K562 (cell line): ENCODE measurements at regions not wholly inside any gene's neighbourhood (a gene's known extent, or its start where the extent isn't known, plus 50 kb on each side); places are given as distances from the start of the nearest gene placed in this dataset.

Source experiments
- ATAC-seq: fragments of 200-7000 bp; cut with Tn5 transposase; 3 replicates; pipeline ENCODE4 v1.9.1; 2020; ENCODE audit warnings: moderate library complexity
- BruUV-seq: library from RNA; stranded (reverse); fragments of 400-500 nt; replicated peaks from 2 replicates; lab custom pipeline; 2021; lab: Mats Ljungman, UMichigan
- CTCF ChIA-PET: fragments of 300-600 bp; formaldehyde crosslinking; extraction: SDS; loops from one replicate; lab custom pipeline; 2021; ENCODE audit warnings: low intra/inter-chr PET ratio; lab: Yijun Ruan, JAX
- POLR2A ChIA-PET: fragments of 300-600, 350-650 bp; sonication (Branson Sonifier 250); formaldehyde crosslinking; extraction: SDS; loops from one replicate; lab custom pipeline; 2021; ENCODE audit warnings: antibody characterized with exemption, inconsistent platforms; lab: Yijun Ruan, JAX
- DNase-seq, 4 experiments: peaks; one replicate each; pipeline versions ENCODE4 v3.0.0 to v3.0.0-alpha.2; 2011 to 2018; ENCODE audit warnings: low spot score in 3 of 4, mixed read lengths in 3 of 4; ENCODE audit errors: extremely low read depth in 1 of 4
- FAIRE-seq: peaks from 2 replicates; lab custom pipeline; 2011; peaks lifted over from hg19 to GRCh38; lab: Jason Lieb, UNC
- H2AFZ ChIP-seq: 2 replicates; pipeline ENCODE4 v1.6.0; 2011; ENCODE audit warnings: low read depth, low read length, control low read depth, inconsistent platforms
- H3K27ac ChIP-seq: fragments of 200-600 bp; 3 replicates; pipeline ENCODE4 v1.8.0; 2011; ENCODE audit warnings: low read depth, mild to moderate bottlenecking, control low read depth, inconsistent platforms, low read length, moderate library complexity, mixed read lengths; ENCODE audit errors: extremely low read depth
- H3K27me3 ChIP-seq, 2 experiments: fragments of 300-600 bp in 1 of 2; 2 replicates in 1 of 2; 3 replicates in 1 of 2; pipeline versions ENCODE4 v1.6.0 to v1.8.0; 2011; ENCODE audit warnings: inconsistent platforms in 2 of 2, low read length in 2 of 2, mild to moderate bottlenecking in 1 of 2, mixed read lengths in 1 of 2, moderate library complexity in 1 of 2; ENCODE audit not compliant: control insufficient read depth in 2 of 2, insufficient read depth in 2 of 2
- H3K36me3 ChIP-seq: fragments of 300-600 bp; 3 replicates; pipeline ENCODE4 v1.8.0; 2011; ENCODE audit warnings: mild to moderate bottlenecking, low read length, inconsistent platforms; ENCODE audit not compliant: control insufficient read depth, insufficient read depth
- H3K4me1 ChIP-seq, 2 experiments: fragments of 200-600 bp in 1 of 2; replicated peaks in 1 of 2; 2 replicates in 1 of 2; 3 replicates in 1 of 2; pipeline versions ENCODE4 v1.5.1 to v1.8.0; 2011; ENCODE audit warnings: inconsistent platforms in 2 of 2, low read length in 2 of 2, mild to moderate bottlenecking in 1 of 2, mixed read lengths in 1 of 2, moderate library complexity in 1 of 2; ENCODE audit not compliant: control insufficient read depth in 2 of 2, insufficient read depth in 2 of 2
- H3K4me2 ChIP-seq: 2 replicates; pipeline ENCODE4 v1.6.1; 2011; ENCODE audit warnings: low read length, control low read depth, inconsistent platforms, mixed read lengths; ENCODE audit not compliant: insufficient read depth
- H3K4me3 ChIP-seq: fragments of 200-600 bp; sonication (generic), shearing (Covaris generic); 2 replicates; pipeline ENCODE4 v1.5.1; 2016; ENCODE audit warnings: control low read depth, inconsistent platforms
- H3K79me2 ChIP-seq: fragments of 200-600 bp; 3 replicates; pipeline ENCODE4 v1.8.0; 2011; ENCODE audit warnings: low read length, inconsistent platforms; ENCODE audit not compliant: control insufficient read depth, insufficient read depth
- H3K9ac ChIP-seq, 2 experiments: 2 replicates each; pipeline versions ENCODE4 v1.6.0 to v1.6.1; 2011; ENCODE audit warnings: low read depth in 2 of 2, low read length in 2 of 2, control low read depth in 1 of 2, inconsistent platforms in 1 of 2, mild to moderate bottlenecking in 1 of 2, mixed read lengths in 1 of 2; ENCODE audit not compliant: insufficient read depth in 1 of 2
- H3K9me1 ChIP-seq: one replicate; pipeline ENCODE4 v1.6.0; 2011; ENCODE audit warnings: inconsistent platforms, mild to moderate bottlenecking, low read length, moderate library complexity; ENCODE audit not compliant: control insufficient read depth, insufficient read depth
- H3K9me3 ChIP-seq: replicated peaks from 2 replicates; pipeline ENCODE4 v1.5.1; 2011; ENCODE audit warnings: low read depth, low read length, inconsistent platforms; ENCODE audit not compliant: control insufficient read depth, insufficient read depth
- H4K20me1 ChIP-seq: replicated peaks from 2 replicates; pipeline ENCODE4 v1.6.1; 2011; ENCODE audit warnings: low read length, inconsistent platforms, mixed read lengths; ENCODE audit not compliant: control insufficient read depth, insufficient read depth
- BRCA1 ChIP-seq, 2 experiments: fragments of 450-650 bp in 1 of 2; sonication (generic) in 1 of 2; formaldehyde crosslinking in 1 of 2; IDR thresholded peaks; 2 replicates each; pipeline versions ENCODE4 v1.5.0 to v1.6.1; 2017 to 2020; ENCODE audit warnings: mild to moderate bottlenecking in 1 of 2, missing genetic modification reagents in 1 of 2
- ESRRB ChIP-seq: fragments of 250-450 bp; sonication (Bioruptor Pico); IDR thresholded peaks from 2 replicates; pipeline ENCODE4 v1.5.0; 2020; ENCODE audit warnings: mild to moderate bottlenecking, moderate library complexity, borderline replicate concordance
- GATAD2A ChIP-seq: fragments of 450-650 bp; IDR thresholded peaks from 2 replicates; pipeline ENCODE4 v1.6.1; 2017
- GATAD2B ChIP-seq: fragments of 450-650 bp; IDR thresholded peaks from 2 replicates; pipeline ENCODE4 v1.6.1; 2017; ENCODE audit warnings: mild to moderate bottlenecking, borderline replicate concordance
- GTF2B ChIP-seq: IDR thresholded peaks from 2 replicates; pipeline ENCODE4 v1.6.1; 2011; ENCODE audit not compliant: insufficient read length; ENCODE audit errors: extremely low read depth
- ILF3 ChIP-seq: fragments of 450-650 bp; IDR thresholded peaks from 2 replicates; pipeline ENCODE4 v1.6.1; 2018; ENCODE audit warnings: antibody characterized with exemption, mild to moderate bottlenecking, moderate library complexity, borderline replicate concordance
- KDM5B ChIP-seq: fragments of 200-600 bp; sonication (generic); IDR thresholded peaks from 2 replicates; pipeline ENCODE4 v1.6.1; 2012; ENCODE audit warnings: low read depth, mild to moderate bottlenecking, moderate library complexity, low read length, control low read depth, inconsistent platforms; ENCODE audit not compliant: insufficient replicate concordance
- NR3C1 ChIP-seq: sonication (generic); formaldehyde crosslinking; IDR thresholded peaks from 2 replicates; pipeline ENCODE4 v1.8.1; 2022; ENCODE audit warnings: missing genetic modification reagents
- PATZ1 ChIP-seq: fragments of 250-450 bp; sonication (Bioruptor Pico); IDR thresholded peaks from 2 replicates; pipeline ENCODE4 v1.5.0; 2020; ENCODE audit warnings: mild to moderate bottlenecking, borderline replicate concordance
- PTTG1 ChIP-seq: fragments of 450-650 bp; IDR thresholded peaks from 2 replicates; pipeline ENCODE4 v1.6.1; 2016; ENCODE audit warnings: low read depth, mild to moderate bottlenecking, missing genetic modification characterization, missing compliant biosample characterization
- RBM17 ChIP-seq: fragments of 200-400 bp; formaldehyde crosslinking; IDR thresholded peaks from 2 replicates; pipeline ENCODE4 v1.6.1; 2017; ENCODE audit warnings: low read depth, mild to moderate bottlenecking, low read length, borderline replicate concordance
- RERE ChIP-seq: sonication (generic); formaldehyde crosslinking; IDR thresholded peaks from 2 replicates; pipeline ENCODE4 v1.8.0; 2023; ENCODE audit warnings: missing genetic modification reagents, mild to moderate bottlenecking, borderline replicate concordance
- STAG1 ChIP-seq: sonication (generic); formaldehyde crosslinking; IDR thresholded peaks from 2 replicates; pipeline ENCODE4 v1.5.0; 2020; ENCODE audit warnings: missing genetic modification reagents, borderline replicate concordance
- ZKSCAN8 ChIP-seq: fragments of 200-800 bp; sonication (Bioruptor generic); IDR thresholded peaks from 2 replicates; pipeline ENCODE4 v1.6.1; 2016; ENCODE audit warnings: missing genetic modification characterization, missing compliant biosample characterization
- in situ Hi-C: fragments of 300-500 bp; cut with MboI; formaldehyde crosslinking; loops from 4 replicates; pipeline ENCODE4 v1.15.0; 2018; ENCODE audit warnings: inconsistent platforms, mixed read lengths
- intact Hi-C: fragments of 100-400 bp; cut with micrococcal nuclease; formaldehyde crosslinking; loops from 2 replicates; pipeline ENCODE4 v1.14.2; 2022
- TF ChIP-seq, protein P1 (sequence below): fragments of 250-450 bp; sonication (Bioruptor Pico); IDR thresholded peaks from 2 replicates; pipeline ENCODE4 v1.6.1; 2021; ENCODE audit warnings: mild to moderate bottlenecking

GRCh38 chr13:72246396-72246795 is 379.4 kb upstream of the DACH1 start:
- no peak overlapping the region for H3K27ac ChIP-seq
- ChIA-PET POLR2A (no interaction called here), CTCF (no interaction called here)
- H3K4me3 ChIP-seq: no peak overlapping the region
- H3K4me2 ChIP-seq: no peak overlapping the region
- H3K9me3 ChIP-seq: no peaks in the 10 kb centered on the region
- no peaks in the 10 kb centered on the region for H3K79me2 ChIP-seq
- no peak overlapping the region for H2AFZ ChIP-seq
- no peaks in the 10 kb centered on the region for H4K20me1 ChIP-seq
- no peaks in the 10 kb centered on the region for H3K27me3 ChIP-seq
- in situ Hi-C loops (no loop called here), intact Hi-C loops (no loop called here)
- BruUV-seq: no TSS peak
- no peaks in the 10 kb centered on the region for H3K36me3 ChIP-seq
- FAIRE-seq (no peak), DNase-seq (no peak), ATAC-seq (no peak)
- H3K9me1 ChIP-seq: no peaks in the 10 kb centered on the region
- no peak overlapping the region for H3K9ac ChIP-seq
- no peaks in the 10 kb centered on the region for H3K4me1 ChIP-seq
- TF ChIP-seq GTF2B (no peak), BRCA1 (IDR thresholded peaks at IDR 0.05) (no peak), BRCA1 (CRISPR knock-in tag; IDR thresholded peaks at IDR 0.05) (no peak), RERE (CRISPR knock-in tag) (no peak), RBM17 (no peak), ZKSCAN8 (CRISPR knock-in tag) (no peak), ESRRB (no peak), NR3C1 (CRISPR knock-in tag) (no peak), KDM5B (no peak), GATAD2A (no peak), PTTG1 (tag) (no peak), GATAD2B (no peak), PATZ1 (CRISPR knock-in tag) (no peak), STAG1 (no peak), ILF3 (no peak)
- TF ChIP-seq, protein P1, sequence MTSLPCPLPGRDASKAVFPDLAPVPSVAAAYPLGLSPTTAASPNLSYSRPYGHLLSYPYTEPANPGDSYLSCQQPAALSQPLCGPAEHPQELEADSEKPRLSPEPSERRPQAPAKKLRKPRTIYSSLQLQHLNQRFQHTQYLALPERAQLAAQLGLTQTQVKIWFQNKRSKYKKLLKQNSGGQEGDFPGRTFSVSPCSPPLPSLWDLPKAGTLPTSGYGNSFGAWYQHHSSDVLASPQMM: no peak
